ENCODE measurements at regions not wholly inside any gene's neighbourhood (a gene's known extent, or its start where the extent isn't known, plus 50 kb on each side); places are given as distances from the start of the nearest gene placed in this dataset.
A peak's percentile ranks its signal among the peaks of the same experiment; 100 is the strongest.

DNA sequence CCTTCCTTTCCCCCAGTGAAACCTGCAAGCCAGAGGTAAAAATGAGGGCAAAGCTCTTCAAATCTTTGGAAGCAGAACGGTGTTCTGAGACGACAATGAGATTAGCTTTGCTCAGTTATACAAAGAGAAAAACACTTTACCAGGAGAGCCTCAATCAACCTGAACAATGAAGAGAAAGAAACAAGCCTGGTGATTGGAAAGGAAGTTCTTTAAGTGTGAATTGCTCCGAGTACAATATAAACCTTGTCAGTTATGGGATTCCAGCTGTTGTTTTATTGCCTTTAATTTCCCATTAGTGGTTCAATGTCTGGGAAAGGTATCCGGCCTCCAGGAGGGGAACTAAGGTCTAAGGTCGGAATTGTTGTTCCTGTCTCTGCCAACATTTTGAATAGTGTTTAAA, 901.6 kb downstream of the EPHA4 start:
- DNase-seq: peak; percentile 48

DNA sequence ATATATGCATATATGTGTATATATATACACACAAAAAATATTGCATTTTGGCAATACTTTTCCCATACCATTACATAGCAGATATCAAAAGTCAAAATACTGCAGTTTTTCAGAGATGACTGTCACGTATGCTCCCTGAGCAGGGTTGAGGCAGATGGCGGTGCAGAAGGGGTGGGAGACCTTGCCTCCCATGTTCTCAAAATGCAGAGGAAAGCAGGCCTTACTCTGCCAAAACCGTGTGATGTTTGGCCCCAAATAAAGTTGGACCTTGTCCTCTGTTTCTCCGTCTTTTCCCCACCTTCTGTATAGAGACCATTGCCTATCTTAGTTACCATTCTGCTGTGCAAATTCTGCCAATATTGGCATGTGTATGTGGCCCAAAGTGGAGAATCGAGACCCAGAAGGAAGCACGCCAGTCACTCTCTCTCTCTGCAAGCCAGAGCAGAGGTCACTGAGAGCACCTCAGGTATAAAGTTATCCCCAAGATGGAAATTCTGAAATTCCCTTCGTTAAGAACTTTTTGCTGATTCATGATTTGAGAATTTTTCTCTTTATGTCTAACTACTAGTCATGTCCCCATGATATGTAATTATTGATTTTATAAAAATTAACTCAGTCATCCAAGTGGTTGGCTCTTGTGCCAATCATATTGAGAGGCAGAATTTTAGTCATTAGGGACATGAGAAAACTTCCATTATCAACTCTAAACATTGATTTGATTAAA, 898.8 kb downstream of the EPHA4 start:
- no peak for DNase-seq

GRCh38 chr2:220674033-220674432, 898.1 kb downstream of the EPHA4 start:
- DNase-seq: no peak

- no peak for DNase-seq
Observed at GRCh38 chr2:220676695-220677094, 895.4 kb downstream of the EPHA4 start.

GRCh38 chr2:220678943-220679342, 893.2 kb downstream of the EPHA4 start:
- DNase-seq: no peak

DNA sequence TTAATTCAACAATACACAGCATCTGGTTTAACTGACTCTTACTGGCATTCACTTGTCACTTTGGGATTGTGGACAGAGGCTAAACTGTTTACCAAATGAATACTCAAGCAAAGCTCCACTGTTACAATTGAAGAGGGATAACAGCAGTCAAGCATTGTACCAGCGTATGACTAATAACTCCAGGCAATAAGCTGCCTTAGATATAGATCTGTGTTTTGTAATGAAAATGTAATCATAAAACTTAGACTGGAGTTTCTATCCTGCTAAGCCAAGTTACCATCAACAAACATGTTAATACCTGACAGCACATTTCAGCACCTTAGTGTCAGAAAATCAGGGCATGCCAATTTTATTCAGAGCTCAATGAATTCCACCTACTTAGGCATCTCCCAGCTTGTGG, 889.5 kb downstream of the EPHA4 start:
- DNase-seq: no peak

DNA sequence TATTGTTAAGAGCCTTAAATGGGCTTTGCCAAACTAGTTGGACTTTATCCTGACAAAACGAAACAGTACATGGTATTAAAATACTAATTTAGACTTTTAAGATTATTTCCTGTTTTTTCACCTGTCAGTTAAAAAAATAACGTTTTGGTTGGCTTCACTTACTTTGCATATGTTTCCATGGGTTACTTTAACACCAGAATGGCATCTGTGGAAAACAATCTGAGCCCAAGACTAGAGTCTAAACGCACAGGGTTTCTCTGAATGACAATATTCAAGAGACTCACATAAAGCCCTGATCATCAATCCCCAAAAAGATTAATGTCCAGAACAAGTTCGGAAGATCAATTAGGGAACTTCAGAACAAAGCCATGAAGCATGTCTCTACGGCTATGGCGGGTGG, 888.0 kb downstream of the EPHA4 start:
- no peak for DNase-seq

DNA sequence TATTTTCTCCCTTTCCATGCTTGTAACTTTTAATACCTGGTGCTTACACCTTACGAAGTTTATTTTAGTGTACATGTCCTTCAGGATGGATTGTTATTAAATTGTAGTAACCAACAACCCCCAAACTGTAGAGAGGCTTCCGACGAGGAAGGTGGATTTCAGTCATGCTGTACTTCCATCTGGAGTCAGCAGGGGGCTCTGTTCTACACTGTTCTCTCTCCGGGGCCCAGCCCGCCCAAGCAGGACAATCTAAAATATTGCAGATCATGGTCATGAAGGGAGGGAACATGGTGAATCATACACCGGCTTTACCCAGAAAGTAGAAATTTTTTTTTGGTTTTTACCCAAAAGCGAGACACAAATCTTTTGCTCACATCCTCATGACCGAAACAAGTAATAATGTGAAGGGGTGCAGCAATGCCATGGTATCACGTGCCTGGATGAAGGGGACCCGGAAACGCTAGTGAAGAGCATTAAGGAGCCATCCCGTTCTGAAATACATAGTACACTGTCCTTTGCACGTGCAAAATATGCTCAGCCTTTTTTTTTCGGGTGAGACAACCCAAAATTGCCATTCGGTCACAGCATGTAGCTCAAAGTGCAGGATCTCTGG, 884.8 kb downstream of the EPHA4 start:
- no peak for DNase-seq

DNA sequence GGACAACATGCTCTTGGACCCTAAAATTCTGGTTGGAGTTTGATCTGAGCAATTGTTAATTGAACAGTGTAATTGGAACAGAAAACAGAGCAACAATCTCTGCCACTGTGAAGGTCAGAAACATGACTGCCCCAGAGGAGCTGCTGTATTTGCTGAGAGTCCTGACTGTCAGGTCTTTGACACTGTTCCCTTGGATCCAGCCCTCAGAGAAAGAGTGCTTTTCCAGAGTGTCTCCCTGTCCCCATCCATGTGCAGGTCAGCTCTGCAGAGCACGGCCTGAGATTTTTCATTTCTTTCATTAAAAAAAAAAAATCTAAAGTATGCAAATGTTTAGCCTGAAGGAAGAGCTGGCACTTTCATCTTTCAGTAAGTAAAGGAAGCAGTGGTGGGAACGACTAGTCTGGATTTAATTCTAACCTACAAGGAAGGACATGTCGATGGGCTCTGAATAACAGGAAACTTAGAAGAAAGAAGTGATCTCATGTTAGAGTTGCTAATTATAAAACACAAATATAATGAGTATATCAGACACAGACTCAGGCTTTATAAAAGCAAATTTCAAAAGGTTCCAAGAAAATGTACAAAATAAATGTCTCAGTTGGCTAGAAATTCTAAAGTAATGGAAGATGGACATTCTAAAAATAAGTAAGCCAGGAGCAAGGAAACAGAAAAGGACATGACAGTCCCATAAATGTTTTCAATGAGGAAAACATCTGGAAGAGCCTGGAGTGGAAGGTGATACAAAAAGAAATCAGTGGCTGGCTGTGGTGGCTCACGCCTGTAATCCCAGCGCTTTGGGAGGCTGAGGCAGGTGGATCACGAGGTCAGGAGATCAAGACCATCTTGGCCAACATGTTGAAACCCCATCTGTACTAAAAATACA, 876.5 kb downstream of the EPHA4 start:
- DNase-seq: no peak

- DNase-seq: no peak
Observed at GRCh38 chr2:220696280-220696669, 875.8 kb downstream of the EPHA4 start.

DNA sequence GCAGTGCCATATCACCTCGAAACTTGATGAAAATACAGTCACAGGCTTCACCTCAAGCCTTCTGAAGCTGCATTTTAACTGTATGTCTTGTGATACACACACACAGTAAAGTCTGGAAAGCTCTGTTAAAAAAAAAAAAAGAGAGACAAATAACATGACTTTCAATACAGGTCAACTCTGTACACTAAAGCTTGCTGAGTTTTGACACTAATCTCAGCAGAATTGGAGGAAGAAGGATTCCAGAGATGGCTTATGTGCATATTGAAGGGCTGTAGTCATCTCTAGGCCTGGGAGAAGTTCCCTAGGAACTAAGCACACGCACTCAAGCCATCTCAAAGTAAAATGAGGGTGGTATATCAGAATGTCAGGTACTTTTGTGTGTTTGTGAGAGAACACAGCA, 875.1 kb downstream of the EPHA4 start:
- DNase-seq: no peak

DNA sequence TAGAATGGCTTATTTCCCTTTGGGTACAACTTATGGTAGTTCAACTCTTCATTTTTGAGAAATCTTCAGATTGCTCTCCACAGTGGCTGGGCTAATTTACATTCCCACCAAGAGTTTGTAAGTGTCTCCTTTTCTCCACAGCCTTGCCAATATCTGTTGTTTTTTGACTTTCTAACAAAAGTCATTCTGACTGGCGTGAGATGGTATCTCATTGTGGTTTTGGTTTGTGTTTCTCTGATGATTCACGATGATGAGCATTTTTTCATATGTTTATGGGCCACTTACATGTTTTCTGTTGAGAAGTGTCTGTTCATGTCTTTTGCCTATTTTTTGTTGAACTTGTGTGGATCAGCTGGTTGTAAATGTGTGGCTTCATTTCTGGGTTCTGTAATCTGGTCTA, 871.0 kb downstream of the EPHA4 start:
- no peak for DNase-seq

DNA sequence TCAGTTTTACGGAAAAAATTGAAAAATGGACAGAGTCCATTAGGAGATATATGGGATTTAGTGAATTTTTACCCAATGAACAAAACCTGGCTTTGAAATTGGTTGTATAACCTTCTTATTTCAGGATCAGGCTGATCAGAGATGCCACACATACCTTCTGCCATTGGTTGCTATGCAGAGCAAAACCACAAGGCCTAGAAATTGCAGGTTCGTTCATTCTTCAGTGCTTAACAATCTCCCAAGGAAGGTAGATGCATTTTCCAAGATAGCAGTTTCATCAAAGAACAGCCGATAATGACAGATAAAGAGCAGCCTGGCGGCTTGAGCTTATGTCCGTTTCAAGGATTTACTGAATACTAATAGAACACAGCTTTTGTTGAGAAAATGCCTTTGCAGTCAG, 868.8 kb downstream of the EPHA4 start:
- no peak for DNase-seq

- DNase-seq: no peak
Observed at GRCh38 chr2:220704081-220704480, 868.0 kb downstream of the EPHA4 start.

- no peak for DNase-seq
Observed at GRCh38 chr2:220704810-220705209, 867.3 kb downstream of the EPHA4 start.

DNA sequence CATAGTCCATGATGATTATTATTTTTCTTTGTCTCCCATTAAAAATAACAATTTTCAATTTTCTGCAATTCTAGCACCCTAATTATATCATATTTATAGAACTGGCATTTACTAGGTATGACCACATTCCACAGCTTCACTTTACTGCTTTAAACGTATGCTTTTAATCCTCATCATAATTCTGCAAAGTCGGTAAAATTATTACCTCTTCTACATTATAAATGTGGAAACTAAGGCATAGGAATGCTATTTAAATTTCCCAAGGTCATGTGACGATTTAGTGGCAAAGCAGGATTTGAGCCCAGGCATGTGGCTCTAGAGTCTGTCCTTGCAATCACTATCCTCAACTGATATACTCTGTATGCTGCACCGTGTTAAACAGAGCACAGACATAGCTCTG, 866.4 kb downstream of the EPHA4 start:
- no peak for DNase-seq

- no peak for DNase-seq
Observed at GRCh38 chr2:220707261-220707660, 864.8 kb downstream of the EPHA4 start.

DNA sequence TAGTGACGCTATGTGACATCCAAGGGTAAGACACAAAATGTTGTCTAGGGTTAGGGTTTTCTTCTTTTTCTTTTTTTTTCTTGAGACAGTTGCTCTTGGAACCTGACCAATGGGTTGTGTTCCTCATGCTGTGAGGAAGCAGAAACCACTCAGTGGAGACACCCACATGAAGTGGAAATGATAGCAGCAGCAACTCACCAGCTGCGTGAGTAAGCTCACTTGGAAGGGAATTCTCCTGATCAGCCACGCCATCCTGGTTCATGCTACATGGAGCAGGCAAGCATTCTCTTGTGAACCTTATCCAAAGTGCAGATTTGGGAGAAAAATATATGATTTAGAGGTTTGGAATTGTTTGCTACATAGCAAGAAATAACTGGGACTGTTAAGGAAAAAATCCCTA, 863.7 kb downstream of the EPHA4 start:
- no peak for DNase-seq

- no peak for DNase-seq
Observed at GRCh38 chr2:220717283-220717682, 854.8 kb downstream of the EPHA4 start.

DNA sequence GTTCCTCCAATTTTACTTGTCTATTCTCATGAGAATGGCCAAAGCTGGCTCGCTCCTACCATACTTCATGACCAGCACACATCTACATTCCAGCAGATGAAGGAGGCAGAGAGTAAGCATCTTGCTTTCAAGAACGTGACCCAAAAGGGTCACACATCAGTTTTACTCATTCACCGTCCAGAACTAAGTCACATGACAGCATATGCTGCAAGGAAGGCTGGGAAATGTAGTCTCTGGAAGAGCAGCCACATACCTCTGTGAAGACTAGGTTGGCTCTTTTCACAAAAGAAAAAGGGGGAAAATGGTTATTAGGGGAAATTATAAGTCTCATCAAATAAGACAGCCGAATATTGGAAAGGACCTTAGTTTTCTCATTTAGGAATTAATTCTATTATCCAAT, 835.3 kb downstream of the EPHA4 start:
- DNase-seq: no peak

DNA sequence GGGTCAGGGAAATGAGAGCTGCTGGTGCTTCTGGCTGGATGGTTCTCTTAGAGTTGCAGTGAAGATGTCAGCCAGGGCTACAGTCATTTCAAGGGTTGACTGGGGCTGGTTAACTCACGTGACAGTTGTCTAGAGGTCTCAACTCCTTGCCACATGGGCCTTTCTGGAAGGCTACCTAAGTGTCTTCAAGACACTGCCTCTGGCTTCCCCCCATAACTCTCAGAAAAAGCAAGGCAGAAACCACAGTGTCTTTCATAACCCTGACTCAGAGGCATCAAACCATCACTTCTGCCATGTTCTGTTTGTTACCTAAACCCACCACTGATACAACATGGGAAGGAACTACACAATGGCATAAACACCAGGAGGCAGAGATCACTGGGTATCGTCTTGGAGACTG, 828.9 kb downstream of the EPHA4 start:
- DNase-seq: no peak

DNA sequence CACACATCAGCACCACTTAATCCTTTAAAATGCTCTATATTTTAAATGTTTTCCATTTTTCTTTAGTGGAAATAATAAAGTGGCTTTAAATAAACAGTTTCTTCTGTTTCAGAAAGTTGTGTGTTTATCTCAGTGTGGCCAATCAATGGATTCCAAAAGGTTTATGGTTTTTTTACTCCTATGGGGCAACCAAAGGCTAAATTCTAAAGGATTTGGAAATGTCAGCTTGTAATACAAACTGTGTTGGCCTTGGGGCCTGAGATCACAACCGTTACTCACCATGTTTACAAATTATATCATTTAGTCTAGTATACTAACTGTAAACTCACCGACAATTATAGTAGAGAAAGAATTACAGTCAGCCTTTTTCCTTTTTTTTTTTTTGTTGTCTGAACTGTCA, 827.2 kb downstream of the EPHA4 start:
- DNase-seq: no peak

DNA sequence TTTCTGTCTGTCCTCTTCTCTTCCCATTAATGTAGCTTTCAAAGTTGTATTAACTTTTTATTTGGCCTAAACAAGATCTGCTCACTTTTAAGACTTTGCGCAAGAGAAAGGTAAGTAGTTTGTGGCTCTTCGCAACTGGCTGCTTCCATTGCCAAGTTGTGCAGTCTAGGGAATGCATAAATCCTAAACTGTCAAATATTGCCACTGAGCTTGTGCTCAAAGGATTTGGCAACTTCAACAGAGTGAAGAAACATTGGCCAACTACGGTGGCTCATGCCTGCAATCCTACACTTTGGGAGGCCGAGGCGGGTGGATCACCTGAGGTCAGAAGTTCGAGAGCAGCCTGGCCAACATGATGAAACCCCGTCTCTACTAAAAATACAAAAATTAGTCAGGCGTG, 826.4 kb downstream of the EPHA4 start:
- no peak for DNase-seq

GRCh38 chr2:220747736-220748135, 824.4 kb downstream of the EPHA4 start:
- no peak for DNase-seq

Data from NCI-H510A (cell line).